HG02571 (cell line): ENCODE measurements at regions not wholly inside any gene's neighbourhood (a gene's known extent, or its start where the extent isn't known, plus 50 kb on each side); places are given as distances from the start of the nearest gene placed in this dataset.

Source experiments
- ATAC-seq: cut with Tn5 transposase; IDR thresholded peaks from one replicate; pipeline ENCODE4 v1.9.1; 2021; ENCODE audit warnings: mild to moderate bottlenecking, moderate library complexity; ENCODE audit not compliant: unreplicated experiment

- no peak for ATAC-seq
Measured at GRCh38 chr7:32200646-32201045, 130.4 kb upstream of the PDE1C start.

GRCh38 chr7:32194537-32194936 lies 124.3 kb upstream of the PDE1C start:
- ATAC-seq: no peak

GRCh38 chr7:32191305-32191704 lies 121.1 kb upstream of the PDE1C start:
- ATAC-seq: no peak

- no peak for ATAC-seq
Measured at GRCh38 chr7:32179567-32179966, 109.4 kb upstream of the PDE1C start.

GRCh38 chr7:32178677-32179366 lies 108.6 kb upstream of the PDE1C start:
- no peak for ATAC-seq

- no peak for ATAC-seq
Measured at GRCh38 chr7:32177232-32177631, 107.0 kb upstream of the PDE1C start.

- ATAC-seq: no peak
Measured at GRCh38 chr7:32175099-32175498, 104.9 kb upstream of the PDE1C start.

GRCh38 chr7:32171248-32171647 lies 101.0 kb upstream of the PDE1C start:
- no peak for ATAC-seq

- ATAC-seq: no peak
Measured at GRCh38 chr7:32170838-32171237, 100.6 kb upstream of the PDE1C start.

- ATAC-seq: no peak
Measured at GRCh38 chr7:32169228-32169627, 99.0 kb upstream of the PDE1C start.

GRCh38 chr7:32167815-32168214 lies 97.6 kb upstream of the PDE1C start:
- no peak for ATAC-seq

GRCh38 chr7:32167256-32167655 lies 97.0 kb upstream of the PDE1C start:
- ATAC-seq: no peak

- ATAC-seq: no peak
Measured at GRCh38 chr7:32164341-32164996, 94.3 kb upstream of the PDE1C start.

- ATAC-seq: no peak
Measured at GRCh38 chr7:32163896-32164295, 93.7 kb upstream of the PDE1C start.

GRCh38 chr7:32163141-32163806 lies 93.1 kb upstream of the PDE1C start:
- no peak for ATAC-seq

- ATAC-seq: no peak
Measured at GRCh38 chr7:32161708-32162107, 91.5 kb upstream of the PDE1C start.

- ATAC-seq: no peak
Measured at GRCh38 chr7:32158751-32159745, 88.8 kb upstream of the PDE1C start.

GRCh38 chr7:32158076-32158475 lies 87.9 kb upstream of the PDE1C start:
- no peak for ATAC-seq

GRCh38 chr7:32155712-32156111 lies 85.5 kb upstream of the PDE1C start:
- no peak for ATAC-seq

GRCh38 chr7:32154797-32155196 lies 84.6 kb upstream of the PDE1C start:
- no peak for ATAC-seq

- ATAC-seq: no peak
Measured at GRCh38 chr7:32153006-32153405, 82.8 kb upstream of the PDE1C start.
